Rectal smooth muscle tissue (tissue), 1 donor: ENCODE measurements at regions not wholly inside any gene's neighbourhood (a gene's known extent, or its start where the extent isn't known, plus 50 kb on each side); places are given as distances from the start of the nearest gene placed in this dataset.

Experiments used
- H3K27ac ChIP-seq: one replicate; pipeline ENCODE4 v1.7.0; 2013; ENCODE audit warnings: low read depth, low read length, inconsistent platforms
- H3K27me3 ChIP-seq: one replicate; pipeline ENCODE4 v1.7.0; 2013; ENCODE audit warnings: low read length; ENCODE audit not compliant: control insufficient read depth, insufficient read depth
- H3K36me3 ChIP-seq: one replicate; pipeline ENCODE4 v1.7.0; 2013; ENCODE audit warnings: low read length; ENCODE audit not compliant: control insufficient read depth, insufficient read depth
- H3K4me1 ChIP-seq: one replicate; pipeline ENCODE4 v1.7.0; 2013; ENCODE audit warnings: low read length; ENCODE audit not compliant: control insufficient read depth, insufficient read depth
- H3K4me3 ChIP-seq: one replicate; pipeline ENCODE4 v1.7.0; 2013; ENCODE audit warnings: low read length
- H3K9ac ChIP-seq: one replicate; pipeline ENCODE4 v1.7.0; 2013; ENCODE audit warnings: low read length

GRCh38 chr14:61899497-61899896 is 137.3 kb downstream of the SNAPC1 start:
- no peaks in the 10 kb centered on the region for H3K4me1 ChIP-seq
- H3K27ac ChIP-seq, result no peak overlapping the region
- no peaks in the 10 kb centered on the region for H3K36me3 ChIP-seq
- H3K27me3 ChIP-seq, result no peaks in the 10 kb centered on the region
- H3K4me3 ChIP-seq, result no peak overlapping the region
- H3K9ac ChIP-seq, result no peak overlapping the region

GRCh38 chr14:61904946-61905345 is 142.7 kb downstream of the SNAPC1 start:
- no peaks in the 10 kb centered on the region for H3K27me3 ChIP-seq
- H3K36me3 ChIP-seq, result no peaks in the 10 kb centered on the region
- no peak overlapping the region for H3K9ac ChIP-seq
- no peak overlapping the region for H3K27ac ChIP-seq
- no peaks in the 10 kb centered on the region for H3K4me1 ChIP-seq
- H3K4me3 ChIP-seq, result no peak overlapping the region

GRCh38 chr14:61911574-61911973 is 149.4 kb downstream of the SNAPC1 start:
- Histone ChIP-seq H3K27ac (no peak overlapping the region), H3K4me3 (no peak overlapping the region)

GRCh38 chr14:61918998-61919397 is 156.8 kb downstream of the SNAPC1 start:
- Histone ChIP-seq H3K27ac (no peak overlapping the region), H3K27me3 (no peaks in the 10 kb centered on the region), H3K4me3 (no peak overlapping the region), H3K9ac (no peak overlapping the region), H3K36me3 (no peaks in the 10 kb centered on the region), H3K4me1 (no peaks in the 10 kb centered on the region)

More at GRCh38 chr14:61911574-61911973, 149.4 kb downstream of the SNAPC1 start:
- Histone ChIP-seq H3K36me3 (no peaks in the 10 kb centered on the region), H3K4me1 (no peaks in the 10 kb centered on the region), H3K9ac (no peak overlapping the region), H3K27me3 (no peaks in the 10 kb centered on the region)

- no peaks in the 10 kb centered on the region for H3K36me3 ChIP-seq
- no peak overlapping the region for H3K9ac ChIP-seq
- H3K27ac ChIP-seq, result no peak overlapping the region
- H3K27me3 ChIP-seq, result no peaks in the 10 kb centered on the region
- H3K4me1 ChIP-seq, result no peaks in the 10 kb centered on the region
- no peak overlapping the region for H3K4me3 ChIP-seq
Measured at GRCh38 chr14:61923348-61923747, 161.1 kb downstream of the SNAPC1 start.

- no peaks in the 10 kb centered on the region for H3K4me1 ChIP-seq
- no peaks in the 10 kb centered on the region for H3K36me3 ChIP-seq
- H3K9ac ChIP-seq, result no peak overlapping the region
- no peak overlapping the region for H3K27ac ChIP-seq
- no peak overlapping the region for H3K4me3 ChIP-seq
- H3K27me3 ChIP-seq, result no peaks in the 10 kb centered on the region
Measured at GRCh38 chr14:61925043-61925442, 162.8 kb downstream of the SNAPC1 start.

GRCh38 chr14:61925732-61926435 is 163.7 kb downstream of the SNAPC1 start:
- H3K9ac ChIP-seq, result no peak overlapping the region
- no peaks in the 10 kb centered on the region for H3K4me1 ChIP-seq
- no peak overlapping the region for H3K27ac ChIP-seq
- H3K36me3 ChIP-seq, result no peaks in the 10 kb centered on the region
- H3K4me3 ChIP-seq, result no peak overlapping the region
- no peaks in the 10 kb centered on the region for H3K27me3 ChIP-seq

GRCh38 chr14:61927060-61927459 is 164.8 kb downstream of the SNAPC1 start:
- Histone ChIP-seq H3K27me3 (no peaks in the 10 kb centered on the region), H3K9ac (no peak overlapping the region), H3K4me1 (no peaks in the 10 kb centered on the region), H3K27ac (no peak overlapping the region), H3K4me3 (no peak overlapping the region), H3K36me3 (no peaks in the 10 kb centered on the region)

- Histone ChIP-seq H3K27me3 (no peaks in the 10 kb centered on the region), H3K27ac (no peak overlapping the region), H3K4me1 (no peaks in the 10 kb centered on the region), H3K36me3 (no peaks in the 10 kb centered on the region), H3K9ac (no peak overlapping the region), H3K4me3 (no peak overlapping the region)
Measured at GRCh38 chr14:61927520-61927919, 165.3 kb downstream of the SNAPC1 start.

- no peaks in the 10 kb centered on the region for H3K36me3 ChIP-seq
Measured at GRCh38 chr14:61928300-61928699, 166.1 kb downstream of the SNAPC1 start.

GRCh38 chr14:61928701-61929100 is 166.5 kb downstream of the SNAPC1 start:
- Histone ChIP-seq H3K9ac (no peak overlapping the region), H3K4me1 (no peaks in the 10 kb centered on the region), H3K4me3 (no peak overlapping the region), H3K36me3 (no peaks in the 10 kb centered on the region), H3K27ac (no peak overlapping the region), H3K27me3 (no peaks in the 10 kb centered on the region)

More at GRCh38 chr14:61928300-61928699, 166.1 kb downstream of the SNAPC1 start:
- Histone ChIP-seq H3K4me3 (no peak overlapping the region), H3K9ac (no peak overlapping the region), H3K27ac (no peak overlapping the region), H3K27me3 (no peaks in the 10 kb centered on the region), H3K4me1 (no peaks in the 10 kb centered on the region)

GRCh38 chr14:61929651-61930050 is 167.4 kb downstream of the SNAPC1 start:
- Histone ChIP-seq H3K36me3 (no peaks in the 10 kb centered on the region), H3K27me3 (no peaks in the 10 kb centered on the region), H3K9ac (no peak overlapping the region), H3K4me1 (no peaks in the 10 kb centered on the region), H3K27ac (no peak overlapping the region), H3K4me3 (no peak overlapping the region)

- H3K4me1 ChIP-seq, result no peaks in the 10 kb centered on the region
- no peak overlapping the region for H3K4me3 ChIP-seq
- no peak overlapping the region for H3K9ac ChIP-seq
- no peaks in the 10 kb centered on the region for H3K36me3 ChIP-seq
- H3K27ac ChIP-seq, result no peak overlapping the region
- no peaks in the 10 kb centered on the region for H3K27me3 ChIP-seq
Measured at GRCh38 chr14:61930101-61930857, 168.1 kb downstream of the SNAPC1 start.
